NOMO-1 (cell line): ENCODE measurements at regions not wholly inside any gene's neighbourhood (a gene's known extent, or its start where the extent isn't known, plus 50 kb on each side); places are given as distances from the start of the nearest gene placed in this dataset.

Source experiments
- DNase-seq, 2 experiments: peaks; one replicate each; lab custom pipeline; 2025; ENCODE audit not compliant: unreplicated experiment in 2 of 2; lab: John Stamatoyannopoulos, UW

DNA sequence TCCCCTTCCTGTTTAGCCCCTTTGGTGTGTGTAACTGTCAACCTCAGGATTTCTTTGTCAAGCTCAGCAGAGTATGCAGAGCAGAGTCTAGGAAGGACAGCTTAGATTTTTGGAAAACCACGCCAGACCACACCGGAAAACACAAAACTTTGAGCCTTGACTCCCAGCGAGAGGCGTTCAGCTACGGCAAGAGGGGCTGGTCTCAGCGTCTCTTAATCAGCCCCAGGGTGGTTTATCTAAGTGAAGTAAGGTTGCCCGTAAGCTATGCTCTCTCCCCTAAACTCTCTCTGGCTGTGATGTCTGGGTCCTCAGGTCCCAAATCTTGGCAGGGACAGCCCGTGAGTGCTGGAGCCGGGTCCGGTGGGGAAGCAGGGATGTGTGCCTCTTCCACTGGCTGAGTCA, 230.9 kb downstream of the KLF6 start:
- DNase-seq: peak in 1 of 2 experiments; percentile 1

DNA sequence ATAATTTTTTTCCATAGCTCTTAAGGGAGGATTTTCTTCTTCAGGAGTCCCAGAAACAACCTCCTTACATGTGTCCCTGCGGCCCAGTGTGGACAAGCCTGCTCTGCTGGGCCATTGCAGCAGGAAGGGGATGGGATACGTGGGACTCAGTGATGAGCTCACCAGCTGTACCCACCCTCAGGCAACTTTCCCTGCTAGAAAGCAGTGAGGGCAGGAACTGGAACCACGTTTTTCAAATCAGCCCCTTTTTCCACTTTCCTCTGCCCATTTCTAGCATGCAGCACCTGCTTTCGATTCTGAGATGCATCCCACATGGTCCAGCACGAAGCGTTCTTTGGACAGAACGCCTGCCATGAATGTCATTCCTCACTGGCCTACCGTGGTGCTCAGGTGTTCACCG, 232.7 kb downstream of the KLF6 start:
- DNase-seq: no peak

DNA sequence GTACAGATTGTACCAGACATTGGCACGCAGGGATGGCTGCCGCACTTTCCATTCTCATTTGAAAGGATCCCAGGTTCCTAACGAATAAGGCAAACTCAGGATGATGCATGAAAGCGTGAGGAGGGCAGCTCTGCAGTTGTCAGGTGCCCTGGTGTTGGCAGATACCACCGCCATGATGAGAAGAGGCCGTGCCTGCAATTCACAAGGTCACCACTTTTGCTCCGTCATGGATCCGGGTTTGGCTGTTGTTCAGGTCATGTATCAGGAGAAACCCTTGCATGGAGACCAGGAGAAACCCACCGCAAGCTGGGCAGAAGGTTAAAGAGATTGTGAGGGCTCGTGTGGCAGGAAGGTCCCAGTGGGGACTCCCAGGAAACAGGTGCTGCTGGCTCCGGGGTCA, 233.2 kb downstream of the KLF6 start:
- DNase-seq: no peak

DNA sequence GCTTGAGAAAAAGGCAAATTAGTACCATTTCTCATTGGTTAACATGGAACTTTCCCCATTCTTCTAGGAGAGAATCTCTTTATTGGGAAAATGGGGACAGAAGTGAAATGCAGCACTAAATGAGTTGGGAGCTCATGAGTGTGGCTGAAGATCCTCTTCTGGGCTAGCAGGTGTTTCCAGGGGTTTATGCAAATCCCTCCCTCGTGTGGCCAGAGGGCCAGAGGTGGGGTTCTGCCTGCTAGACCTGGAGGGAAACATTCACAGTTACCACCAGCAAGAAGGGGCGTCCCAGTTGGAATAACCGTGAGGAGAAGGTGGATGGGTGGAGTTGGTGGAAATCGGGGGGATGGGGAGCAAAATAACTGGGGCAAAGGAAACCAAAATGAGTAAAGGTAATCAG, 235.9 kb downstream of the KLF6 start:
- DNase-seq: no peak

DNA sequence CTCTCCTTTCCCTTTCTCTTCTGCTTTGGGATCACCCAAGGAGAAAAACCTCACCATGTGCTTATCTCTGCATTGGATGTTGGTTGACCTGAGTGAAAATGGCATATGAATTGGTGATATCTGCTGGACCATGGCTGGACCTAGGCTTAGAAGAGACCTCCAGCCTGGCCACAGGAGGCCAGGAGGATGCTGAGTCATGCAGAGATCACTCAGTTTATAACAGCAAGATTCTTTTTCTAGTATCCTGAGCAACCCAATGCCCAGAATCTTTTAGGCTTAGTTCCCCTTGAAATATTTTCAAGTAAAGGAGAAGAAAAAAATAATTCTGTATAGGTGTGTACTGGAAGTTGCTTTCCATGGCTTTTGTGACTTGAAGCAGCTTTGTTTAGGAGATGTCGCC, 236.3 kb downstream of the KLF6 start:
- DNase-seq: no peak

DNA sequence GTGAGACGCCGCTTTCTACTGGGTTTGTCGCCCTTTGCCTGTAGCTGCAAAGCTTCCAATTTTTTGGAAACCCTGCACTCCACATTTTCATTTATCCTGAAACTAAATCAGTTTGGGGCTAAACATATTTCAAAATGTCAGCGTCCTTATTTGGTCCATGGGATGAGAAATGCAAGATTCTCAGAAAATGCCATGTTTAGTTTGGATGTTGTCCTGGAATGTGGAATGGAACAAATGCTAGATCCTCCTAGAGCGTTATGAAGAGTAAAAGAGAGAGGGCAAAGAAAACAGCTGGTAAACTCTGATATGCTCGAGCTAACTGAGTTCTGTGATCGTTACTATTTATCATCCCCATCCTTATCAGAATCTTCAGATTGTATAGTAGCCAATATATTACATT, 236.9 kb downstream of the KLF6 start:
- no peak for DNase-seq

DNA sequence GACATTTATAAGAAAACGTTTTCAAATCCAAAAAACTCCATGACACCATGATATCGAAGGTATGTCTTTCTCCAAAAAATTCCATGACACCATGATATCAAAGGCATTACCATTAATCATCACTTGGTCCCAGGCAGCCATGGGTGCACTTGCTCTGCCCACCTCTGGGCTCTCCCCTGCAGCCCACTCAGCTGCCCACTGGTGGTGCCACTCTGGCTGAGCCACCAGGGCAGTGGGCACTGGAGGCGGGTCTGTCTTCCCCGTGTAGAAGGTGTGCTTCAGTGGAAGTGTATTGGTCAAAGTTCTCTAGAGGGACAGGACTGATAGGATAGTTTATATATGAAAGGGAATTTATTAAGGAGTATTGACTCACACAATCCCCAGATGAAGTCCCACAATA, 240.4 kb downstream of the KLF6 start:
- no peak for DNase-seq

DNA sequence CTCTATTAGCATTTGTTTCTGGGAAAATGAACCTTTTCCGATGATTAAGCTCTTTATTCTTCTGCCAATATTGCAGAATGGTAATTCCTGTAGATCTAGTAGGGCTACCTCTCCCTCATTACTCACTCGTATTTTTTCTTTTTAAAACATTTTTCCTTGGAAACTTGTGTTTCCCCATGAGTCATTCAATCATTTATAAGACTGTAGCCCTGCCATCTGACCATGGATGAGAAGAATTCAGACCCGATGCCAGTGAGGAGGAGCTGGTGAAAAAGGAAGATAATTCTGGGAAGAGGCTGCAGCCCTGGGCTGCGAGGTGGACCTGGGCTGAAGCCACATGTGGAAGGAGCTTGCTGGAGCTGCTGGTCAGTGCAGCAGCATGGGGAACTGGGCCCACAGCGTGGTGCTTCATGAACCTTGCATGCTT, 242.8 kb downstream of the KLF6 start:
- DNase-seq: no peak

DNA sequence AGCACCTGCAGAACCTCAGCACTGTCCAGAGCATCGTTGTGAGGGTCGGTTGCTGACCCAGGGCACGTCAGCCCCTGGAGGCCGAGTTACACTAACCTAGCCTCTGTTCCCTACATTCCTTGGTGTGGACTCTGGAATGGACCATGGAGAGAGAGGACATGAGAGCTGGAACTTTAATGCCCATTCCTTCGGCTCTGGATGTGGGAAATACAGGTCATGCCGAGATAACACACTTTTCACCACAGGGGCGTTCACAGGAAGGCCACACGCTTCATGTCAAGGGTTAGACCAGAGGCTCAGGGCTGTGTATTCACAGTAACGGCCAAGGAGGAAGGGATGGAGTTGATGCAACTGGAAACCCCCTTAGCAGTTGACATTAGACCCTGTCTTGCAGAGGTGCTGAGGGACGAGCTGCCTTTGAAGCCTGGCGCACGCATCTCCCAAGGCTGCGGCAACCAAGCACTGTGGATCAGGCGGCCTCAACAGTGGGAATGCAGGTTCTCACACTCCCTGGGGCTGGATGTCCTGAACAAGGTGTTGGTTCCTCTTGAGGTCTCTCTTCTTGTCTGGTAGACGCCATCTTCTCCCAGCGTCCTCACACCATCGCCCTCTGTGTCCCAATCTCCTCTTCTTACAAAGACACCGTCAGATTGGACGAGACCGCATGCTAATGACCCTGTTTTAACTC, 245.2 kb downstream of the KLF6 start:
- DNase-seq: no peak

DNA sequence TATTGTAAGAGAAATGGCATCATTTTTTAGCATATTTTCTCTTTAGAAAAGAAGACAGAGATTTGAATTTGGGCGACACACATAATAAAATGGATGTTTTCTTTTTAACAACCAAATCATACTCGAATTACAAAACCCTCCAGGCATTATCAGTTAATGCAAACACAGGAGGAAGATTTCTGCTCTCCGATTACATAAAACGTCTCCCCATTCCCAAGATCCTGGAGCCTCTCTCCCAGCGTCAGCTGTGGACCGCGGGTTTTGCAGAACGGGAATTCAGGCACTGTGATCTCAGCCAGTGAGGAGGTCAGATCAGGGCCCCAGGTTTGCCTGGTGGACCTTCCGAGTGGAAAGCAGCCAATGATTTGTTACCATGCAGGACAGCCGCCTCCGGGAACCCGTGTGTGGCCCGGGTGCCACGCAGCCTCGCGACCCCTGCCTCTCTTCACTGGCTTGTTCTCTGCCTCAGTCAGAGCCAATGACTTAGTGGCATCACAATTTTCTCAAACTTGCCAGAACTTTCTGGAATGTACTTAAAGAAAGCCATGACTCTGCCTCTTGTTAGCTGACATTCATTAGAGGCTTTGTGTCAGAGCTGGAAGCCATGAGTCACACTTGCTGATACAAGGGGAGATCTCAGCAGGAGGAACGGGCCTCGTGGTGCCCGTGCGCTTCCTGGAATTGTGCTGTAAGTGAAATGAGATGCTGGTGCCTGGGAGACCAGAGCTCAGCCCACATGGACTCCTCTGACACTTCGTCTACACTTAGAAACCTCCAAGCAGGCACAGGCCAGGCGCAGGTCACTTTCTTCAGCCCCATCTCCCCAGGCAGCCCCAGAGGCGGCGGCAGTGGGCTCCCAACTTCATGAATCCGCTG, 246.1 kb downstream of the KLF6 start:
- DNase-seq: no peak

DNA sequence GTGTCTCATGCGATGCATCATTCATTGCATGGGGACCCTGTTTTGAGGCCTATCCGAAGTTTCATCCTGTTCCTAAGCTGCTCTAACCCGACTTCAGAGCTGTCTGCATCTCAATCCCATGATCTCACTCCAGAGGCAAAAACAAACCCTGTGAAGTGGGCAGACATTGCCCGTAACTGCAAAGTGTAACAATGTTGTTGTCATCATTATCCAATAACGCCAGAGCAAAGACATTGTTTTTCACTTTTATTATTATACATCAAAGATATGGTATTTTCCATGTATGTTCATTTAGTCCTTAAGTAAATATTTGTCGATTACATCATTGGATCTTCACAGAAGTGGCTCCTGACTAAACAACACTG, 246.7 kb downstream of the KLF6 start:
- no peak for DNase-seq

DNA sequence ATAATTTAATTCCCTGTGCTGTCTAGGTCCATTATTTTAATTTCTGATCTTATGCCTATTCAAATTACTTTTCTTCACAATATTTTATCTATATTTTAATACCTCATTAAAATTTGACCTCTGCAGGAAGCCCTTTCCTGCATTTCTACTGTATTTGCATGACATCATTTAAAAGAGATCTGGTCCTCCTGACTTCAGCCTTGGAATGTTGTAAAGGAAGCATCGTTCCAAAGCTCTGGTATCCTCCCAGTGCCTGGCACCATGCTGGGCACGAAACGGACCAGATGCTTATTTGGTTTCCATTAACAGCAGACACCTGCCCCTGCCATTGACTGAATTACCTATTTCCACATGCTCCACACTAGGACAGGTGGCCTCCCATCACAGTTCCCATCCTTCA, 247.5 kb downstream of the KLF6 start:
- no peak for DNase-seq

DNA sequence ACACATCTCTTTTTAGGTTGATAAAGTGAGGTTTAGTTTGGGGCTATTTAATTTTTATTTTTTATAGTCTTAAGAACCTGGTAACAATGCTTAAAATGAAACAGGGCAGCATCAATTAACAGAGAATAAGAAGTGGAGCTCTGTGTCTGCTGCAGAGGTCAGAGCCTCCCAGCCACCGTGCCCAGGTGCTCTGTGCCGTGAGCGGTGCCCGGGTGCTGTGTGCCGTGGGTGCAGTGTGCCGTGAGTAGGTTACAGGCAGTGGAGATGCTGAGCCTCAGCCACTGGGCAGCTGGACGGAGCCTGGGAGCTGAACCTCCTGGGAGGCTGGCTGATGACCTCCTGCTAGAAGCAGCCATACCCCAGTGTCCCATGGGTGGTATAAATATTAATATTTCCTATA, 250.0 kb downstream of the KLF6 start:
- no peak for DNase-seq

DNA sequence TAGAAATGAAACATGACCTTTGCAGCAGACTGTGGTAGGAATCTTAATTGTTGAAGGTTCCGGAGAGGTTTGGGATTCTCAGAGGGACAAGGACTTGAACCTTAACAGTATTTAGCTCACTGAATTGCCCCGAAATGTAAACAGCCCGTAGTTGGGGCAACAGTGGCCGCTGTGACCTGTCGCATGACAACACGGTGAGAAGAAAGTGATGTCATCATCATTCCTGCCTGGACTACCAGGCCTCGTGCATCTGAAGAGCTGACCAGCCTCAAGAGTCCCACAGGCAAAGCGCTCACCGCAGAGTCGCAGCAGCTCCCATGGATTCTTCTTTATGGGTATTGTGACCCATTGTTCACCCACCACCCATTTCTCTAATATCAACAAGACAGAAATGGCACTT, 250.6 kb downstream of the KLF6 start:
- no peak for DNase-seq

DNA sequence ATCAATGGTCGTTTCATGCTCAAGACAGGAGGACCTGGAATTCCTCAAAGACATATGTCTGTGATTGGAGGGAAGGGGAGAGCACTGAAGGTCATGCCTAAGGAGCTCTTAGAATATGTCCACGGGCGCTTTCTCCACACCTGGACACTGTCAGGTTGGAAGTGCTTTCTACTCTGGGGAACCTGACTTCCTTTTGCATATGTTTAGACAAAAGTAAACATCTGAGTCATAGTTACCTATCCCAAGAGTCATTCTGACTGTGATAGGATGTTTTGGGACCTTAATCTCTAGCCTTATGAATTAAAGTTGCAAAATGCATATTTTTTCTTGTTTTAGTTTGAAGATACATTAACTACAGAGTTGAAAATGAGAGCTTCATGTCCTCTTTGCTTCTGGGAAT, 251.7 kb downstream of the KLF6 start:
- DNase-seq: no peak

DNA sequence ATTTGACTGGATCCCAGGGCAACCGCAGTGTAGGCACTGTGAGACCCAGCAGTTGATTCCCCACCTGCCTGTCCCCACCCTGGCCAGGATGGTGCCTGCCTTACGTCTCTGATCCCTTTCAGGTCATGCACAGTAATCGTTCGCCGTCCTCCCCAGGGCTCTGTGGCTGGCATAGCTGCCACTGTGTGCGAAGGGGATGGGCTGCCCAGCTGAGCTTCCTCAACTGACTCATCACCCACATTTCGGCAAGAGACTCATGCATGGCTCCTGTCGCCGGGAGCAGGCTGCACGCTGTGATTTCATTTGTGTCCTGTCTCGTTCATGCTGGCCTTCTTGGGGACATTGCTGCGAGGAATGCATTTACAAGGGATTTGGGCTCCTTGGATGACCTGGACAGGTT, 252.4 kb downstream of the KLF6 start:
- peak; percentile 9 to 38 for DNase-seq

DNA sequence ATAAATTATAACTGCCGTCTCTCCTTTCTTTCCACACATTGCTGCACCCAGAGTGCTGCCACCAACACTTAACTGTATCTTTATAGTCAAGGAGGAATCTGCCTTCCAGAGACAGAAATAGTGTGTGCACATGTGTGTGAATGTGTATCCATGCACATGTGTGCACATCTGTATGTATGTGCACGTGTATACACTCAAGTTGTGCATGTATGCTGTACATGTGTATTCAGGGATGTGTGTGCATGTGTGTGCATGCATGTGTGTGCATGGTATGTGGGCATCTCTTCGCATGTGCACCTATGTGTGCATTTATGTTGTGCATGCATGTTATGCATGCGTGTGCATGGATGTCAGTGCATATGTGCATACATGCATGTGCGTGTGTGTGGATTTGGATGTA, 253.3 kb downstream of the KLF6 start:
- DNase-seq: no peak

DNA sequence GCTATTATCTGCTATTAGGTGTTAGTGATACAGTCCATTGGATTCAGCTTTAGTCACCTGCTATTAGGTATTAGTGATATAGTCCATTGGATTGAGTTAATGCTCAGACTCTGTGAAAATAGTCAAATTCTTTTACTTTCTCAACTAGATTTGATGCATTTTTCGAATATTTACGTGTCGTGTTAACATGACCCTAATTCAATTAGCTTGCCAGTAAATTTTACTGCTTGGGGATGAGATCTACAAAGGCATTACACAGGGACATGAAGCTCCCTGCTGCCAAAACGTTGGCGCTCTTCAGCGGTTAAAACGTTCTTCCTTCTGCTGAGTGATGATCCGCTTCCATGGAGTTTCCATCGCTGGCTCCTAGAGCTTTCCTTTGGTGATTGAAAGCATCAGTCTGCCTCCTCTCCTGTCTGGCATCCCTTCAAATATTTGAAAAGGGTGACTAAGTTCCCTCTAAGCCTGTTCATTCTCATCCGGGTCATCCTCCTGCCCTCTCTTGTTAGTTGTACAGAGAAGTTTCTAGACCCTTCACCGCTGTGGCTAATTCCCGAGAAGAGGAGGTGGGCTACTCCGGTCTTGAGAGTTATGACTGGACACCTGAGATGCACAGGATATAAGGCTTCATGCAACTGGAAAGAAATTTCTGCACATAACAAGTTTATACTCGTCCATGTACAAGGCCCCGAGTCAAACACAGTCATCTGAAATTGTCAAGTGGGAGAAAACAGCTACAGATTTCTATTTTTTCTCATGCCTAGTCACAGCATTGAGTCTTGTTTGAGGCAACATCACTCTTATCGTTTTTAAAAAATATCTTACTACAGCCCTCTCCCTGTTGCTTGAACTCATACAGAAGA, 254.0 kb downstream of the KLF6 start:
- no peak for DNase-seq

DNA sequence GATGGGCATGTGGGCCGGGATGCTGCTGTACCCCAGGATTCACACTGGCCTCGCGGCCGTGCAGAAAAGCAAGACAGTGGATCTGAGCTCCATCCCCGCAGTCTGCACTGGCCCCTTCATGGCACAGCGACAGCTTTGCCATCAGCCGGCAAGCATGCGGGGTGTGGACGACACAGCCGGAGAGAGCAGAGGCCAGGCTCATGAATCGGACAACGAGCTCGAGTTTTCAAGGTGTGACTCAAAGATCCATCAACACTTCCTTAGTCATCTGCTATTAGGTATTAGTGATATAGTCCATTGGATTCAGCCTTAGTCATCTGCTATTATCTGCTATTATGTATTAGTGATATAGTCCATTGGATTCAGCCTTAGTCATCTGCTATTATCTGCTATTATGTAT, 254.7 kb downstream of the KLF6 start:
- DNase-seq: no peak

DNA sequence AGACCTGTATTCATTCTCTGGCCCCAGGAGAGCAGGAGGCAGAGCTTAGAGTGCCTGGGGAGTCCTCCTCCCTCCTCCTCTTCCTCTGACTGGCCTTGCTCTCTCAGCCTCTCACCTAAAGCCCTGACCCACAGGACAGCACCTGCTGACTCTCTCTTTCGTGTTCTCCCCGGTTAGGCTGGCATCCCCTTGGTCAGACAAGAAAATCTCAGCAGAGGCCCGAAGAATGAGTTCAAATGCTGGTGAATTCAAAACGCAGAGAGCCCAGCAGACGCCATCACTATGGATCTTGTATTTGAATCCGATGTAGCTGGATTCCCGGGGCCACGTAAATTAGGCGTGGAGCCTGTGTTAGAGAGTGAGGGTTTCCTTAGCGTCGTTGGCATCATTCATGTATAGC, 255.3 kb downstream of the KLF6 start:
- no peak for DNase-seq

DNA sequence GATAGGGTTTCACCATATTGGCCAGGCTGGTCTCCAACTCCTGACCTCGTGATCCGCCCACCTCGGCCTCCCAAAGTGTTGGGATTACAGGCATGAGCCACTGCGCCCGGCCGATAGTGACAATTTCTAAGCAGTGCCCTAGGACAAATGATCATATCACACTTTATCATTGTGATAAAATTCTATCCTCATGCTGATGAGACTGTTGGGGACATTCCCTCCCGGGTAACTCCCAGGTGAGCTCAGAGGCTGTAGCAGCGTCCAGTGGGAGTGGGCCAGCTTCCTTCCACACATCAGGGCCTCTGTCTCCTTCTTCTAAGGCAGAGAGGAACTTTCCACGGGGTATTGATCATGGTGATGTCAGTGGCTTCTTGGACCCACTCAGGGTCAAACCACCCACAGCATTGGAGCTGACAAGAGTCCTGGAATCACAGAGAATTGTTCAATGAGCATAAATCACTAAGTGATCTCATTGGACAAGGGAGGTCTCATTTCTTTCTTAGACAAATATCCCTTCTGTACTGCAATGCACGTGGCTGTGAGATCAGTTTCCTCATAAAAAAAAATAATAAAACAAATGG, 256.1 kb downstream of the KLF6 start:
- no peak for DNase-seq
